B cell (primary cell): ENCODE measurements at regions not wholly inside any gene's neighbourhood (a gene's known extent, or its start where the extent isn't known, plus 50 kb on each side); places are given as distances from the start of the nearest gene placed in this dataset.

Source experiments
- EZH2 ChIP-seq: IDR thresholded peaks from 2 replicates; pipeline ENCODE4 v1.6.1; 2012; ENCODE audit warnings: borderline replicate concordance, low read depth, mild to moderate bottlenecking, moderate library complexity, low read length; ENCODE audit not compliant: insufficient read depth, poor library complexity, severe bottlenecking
- TF ChIP-seq, protein P1 (sequence below): fragments of 200-600 bp; IDR thresholded peaks from one replicate; pipeline ENCODE4 v1.8.0; 2022; ENCODE audit warnings: antibody characterized with exemption, mild to moderate bottlenecking

DNA sequence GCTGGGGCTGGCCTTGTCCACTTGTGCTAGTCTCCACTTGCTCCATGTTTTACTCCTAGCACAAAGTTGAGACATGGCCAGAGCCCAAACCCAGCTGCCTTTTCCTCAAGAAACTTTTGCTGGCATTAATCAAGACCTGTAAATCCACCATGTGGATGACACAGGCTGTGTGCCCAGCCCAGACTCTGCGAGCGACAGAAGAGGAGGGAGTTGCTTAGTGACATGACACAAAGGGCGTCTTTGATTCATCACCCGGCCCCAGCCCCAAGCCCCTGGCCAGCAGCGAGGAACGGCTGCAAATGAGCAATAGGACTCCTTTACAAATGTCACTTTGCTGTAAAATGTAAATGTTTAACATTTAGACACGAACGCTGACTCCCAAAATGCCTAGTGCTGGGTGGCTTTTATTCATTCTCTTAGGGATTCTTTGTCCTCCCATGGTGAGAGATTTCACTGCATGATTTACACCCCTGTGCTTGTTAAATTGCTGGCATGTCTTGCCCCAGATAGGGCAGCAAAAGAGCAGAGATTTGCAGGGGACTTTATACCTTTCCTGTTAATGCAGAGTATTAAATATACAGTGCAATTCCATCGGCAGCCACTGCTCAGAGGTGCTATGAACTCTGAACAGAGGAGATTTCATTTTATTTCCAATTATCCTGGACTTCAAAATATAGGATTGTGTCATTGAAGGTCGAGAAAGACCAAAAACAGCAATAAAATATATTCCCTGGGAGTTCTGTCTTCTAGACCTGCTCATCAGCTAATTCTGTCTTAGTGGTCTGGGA, 263.6 kb upstream of the NCAM1 start:
- TF ChIP-seq, protein P1, sequence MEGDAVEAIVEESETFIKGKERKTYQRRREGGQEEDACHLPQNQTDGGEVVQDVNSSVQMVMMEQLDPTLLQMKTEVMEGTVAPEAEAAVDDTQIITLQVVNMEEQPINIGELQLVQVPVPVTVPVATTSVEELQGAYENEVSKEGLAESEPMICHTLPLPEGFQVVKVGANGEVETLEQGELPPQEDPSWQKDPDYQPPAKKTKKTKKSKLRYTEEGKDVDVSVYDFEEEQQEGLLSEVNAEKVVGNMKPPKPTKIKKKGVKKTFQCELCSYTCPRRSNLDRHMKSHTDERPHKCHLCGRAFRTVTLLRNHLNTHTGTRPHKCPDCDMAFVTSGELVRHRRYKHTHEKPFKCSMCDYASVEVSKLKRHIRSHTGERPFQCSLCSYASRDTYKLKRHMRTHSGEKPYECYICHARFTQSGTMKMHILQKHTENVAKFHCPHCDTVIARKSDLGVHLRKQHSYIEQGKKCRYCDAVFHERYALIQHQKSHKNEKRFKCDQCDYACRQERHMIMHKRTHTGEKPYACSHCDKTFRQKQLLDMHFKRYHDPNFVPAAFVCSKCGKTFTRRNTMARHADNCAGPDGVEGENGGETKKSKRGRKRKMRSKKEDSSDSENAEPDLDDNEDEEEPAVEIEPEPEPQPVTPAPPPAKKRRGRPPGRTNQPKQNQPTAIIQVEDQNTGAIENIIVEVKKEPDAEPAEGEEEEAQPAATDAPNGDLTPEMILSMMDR, result no peak
- no peak for TF ChIP-seq EZH2
